BE2C (cell line): ENCODE measurements at regions not wholly inside any gene's neighbourhood (a gene's known extent, or its start where the extent isn't known, plus 50 kb on each side); places are given as distances from the start of the nearest gene placed in this dataset.

Source experiments
- DNase-seq: peaks from one replicate; pipeline ENCODE4 v3.0.0-alpha.2; 2020
- H3K27me3 ChIP-seq: fragments of 250-450 bp; sonication (Bioruptor Pico); 2 replicates; pipeline ENCODE4 v1.5.1; 2020; ENCODE audit warnings: mild to moderate bottlenecking
- H3K36me3 ChIP-seq: fragments of 250-450 bp; sonication (Bioruptor Pico); 2 replicates; pipeline ENCODE4 v1.5.1; 2020; ENCODE audit warnings: mild to moderate bottlenecking
- H3K4me1 ChIP-seq: fragments of 250-450 bp; sonication (Bioruptor Pico); 2 replicates; pipeline ENCODE4 v1.5.1; 2020
- H3K4me3 ChIP-seq: 2 replicates; pipeline ENCODE4 v1.5.1; 2011; ENCODE audit warnings: low read depth, low read length
- H3K9me3 ChIP-seq: fragments of 250-450 bp; sonication (Bioruptor Pico); 2 replicates; pipeline ENCODE4 v1.5.1; 2020
- CTCF ChIP-seq: IDR thresholded peaks from 2 replicates; pipeline ENCODE4 v1.5.1; 2012; ENCODE audit warnings: mild to moderate bottlenecking, low read depth, low read length

GRCh38 chr3:83765956-83766355 lies 1192.8 kb upstream of the CADM2 start:
- no peaks in the 10 kb centered on the region for H3K4me1 ChIP-seq
- H3K27me3 ChIP-seq, result no peaks in the 10 kb centered on the region
- no peaks in the 10 kb centered on the region for H3K36me3 ChIP-seq
- no peaks in the 10 kb centered on the region for H3K9me3 ChIP-seq
- DNase-seq, result no peak
- TF ChIP-seq CTCF, result no peak
- no peak overlapping the region for H3K4me3 ChIP-seq

DNA sequence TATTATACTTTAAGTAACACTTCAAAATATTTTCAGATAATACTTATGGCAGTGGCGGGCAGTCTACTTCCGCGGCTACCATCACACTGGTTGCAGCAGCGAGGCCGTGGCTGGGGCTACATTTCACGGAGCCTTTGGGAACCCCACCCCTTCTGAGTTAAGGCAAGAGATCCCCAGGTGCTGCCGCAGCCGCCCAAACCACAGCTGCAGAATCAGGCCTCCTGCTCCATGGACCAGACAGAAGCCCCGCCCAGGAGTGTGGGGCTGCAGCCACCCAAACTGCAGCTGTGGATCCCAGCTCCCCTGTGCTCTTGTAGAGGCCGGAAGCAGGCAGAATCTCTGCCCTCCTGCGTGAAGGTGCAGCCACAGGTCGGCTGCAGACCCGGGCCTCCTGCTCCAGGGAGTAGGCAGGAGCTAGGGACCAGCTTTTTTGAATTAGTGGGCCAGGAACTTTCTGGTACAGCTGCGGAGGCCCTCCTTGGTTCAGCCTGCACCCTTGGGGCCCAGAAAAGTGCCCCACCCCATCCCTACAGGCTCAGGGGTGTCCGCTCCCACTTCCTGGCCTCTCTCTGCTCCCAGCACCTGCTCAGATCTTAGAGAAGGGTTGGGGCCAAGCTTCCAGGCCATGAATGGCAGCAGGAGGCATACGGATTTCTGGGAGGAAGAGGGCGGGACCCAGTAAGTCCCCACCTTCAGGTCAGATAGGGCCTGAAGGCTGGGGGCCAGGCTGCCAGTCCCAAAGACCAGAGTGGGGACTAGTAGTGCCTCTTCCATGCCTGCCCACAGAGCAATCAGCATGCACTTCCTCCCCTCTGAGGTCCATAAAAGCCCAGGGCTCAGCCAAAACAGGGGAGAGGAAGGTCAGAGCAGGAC lies 1188.8 kb upstream of the CADM2 start:
- Histone ChIP-seq H3K36me3 (no peaks in the 10 kb centered on the region), H3K4me3 (no peak overlapping the region), H3K9me3 (no peaks in the 10 kb centered on the region), H3K4me1 (no peaks in the 10 kb centered on the region), H3K27me3 (no peaks in the 10 kb centered on the region)
- DNase-seq, result no peak
- TF ChIP-seq CTCF, result no peak

DNA sequence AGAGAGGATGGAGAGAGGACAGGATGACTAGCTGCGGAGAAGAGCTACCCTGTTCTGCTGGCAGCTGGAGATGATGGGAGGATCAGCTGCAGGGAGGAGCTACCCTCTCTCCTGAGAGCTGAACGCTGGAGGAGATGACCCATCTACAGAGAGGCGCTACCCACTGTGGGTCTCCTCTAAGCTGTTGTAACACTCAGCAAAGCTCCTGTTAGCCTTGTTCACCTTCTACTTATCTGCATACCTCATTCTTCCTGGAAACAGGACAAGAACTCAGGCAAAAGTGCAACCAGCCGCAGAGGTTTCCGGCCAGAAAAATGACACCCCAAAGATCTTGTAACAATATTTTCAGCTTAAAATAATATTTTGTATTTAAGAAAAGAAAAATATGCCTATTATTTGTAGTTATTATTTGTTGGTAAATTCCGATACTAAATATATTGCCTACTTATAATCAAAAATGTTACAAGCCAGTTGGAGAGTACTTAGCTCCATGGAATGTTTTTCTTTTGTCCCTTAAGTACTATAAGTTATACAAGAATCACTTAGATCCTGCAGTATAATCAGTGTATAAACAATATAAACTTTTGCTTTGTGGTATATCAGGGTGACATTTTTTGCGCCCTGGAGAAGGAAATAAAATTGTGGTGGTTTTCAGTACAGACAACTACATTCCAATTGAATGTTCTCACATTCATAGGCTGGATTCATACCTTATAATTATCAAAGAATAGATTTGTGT lies 1188.0 kb upstream of the CADM2 start:
- no peaks in the 10 kb centered on the region for H3K4me1 ChIP-seq
- no peak overlapping the region for H3K4me3 ChIP-seq
- H3K9me3 ChIP-seq, result no peaks in the 10 kb centered on the region
- TF ChIP-seq CTCF, result no peak
- no peaks in the 10 kb centered on the region for H3K36me3 ChIP-seq
- no peak for DNase-seq
- H3K27me3 ChIP-seq, result no peaks in the 10 kb centered on the region

DNA sequence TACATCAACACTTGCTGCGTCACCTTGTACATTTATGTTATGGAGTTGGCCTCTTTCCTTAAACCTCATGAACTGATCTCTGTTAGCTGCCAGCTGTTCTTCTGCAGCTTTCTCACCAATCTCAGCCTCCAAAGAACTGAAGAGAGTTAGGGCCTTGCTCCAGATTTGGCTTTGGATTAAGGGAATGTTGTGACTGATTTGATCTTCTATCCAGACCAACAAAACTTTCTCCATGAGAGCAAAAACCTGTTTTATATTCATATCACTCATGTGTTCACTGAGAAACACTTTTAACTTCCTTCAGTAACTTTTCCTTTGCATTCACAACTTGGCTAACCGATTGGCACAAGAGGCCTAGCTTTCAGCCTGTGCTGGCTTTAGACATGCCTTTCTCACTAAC lies 1156.0 kb upstream of the CADM2 start:
- no peaks in the 10 kb centered on the region for H3K9me3 ChIP-seq
- no peak for DNase-seq
- H3K27me3 ChIP-seq, result no peaks in the 10 kb centered on the region
- H3K4me1 ChIP-seq, result no peaks in the 10 kb centered on the region; the same call in 1 of the 2 replicates
- no peak for TF ChIP-seq CTCF
- no peaks in the 10 kb centered on the region for H3K36me3 ChIP-seq
- H3K4me3 ChIP-seq, result no peak overlapping the region

GRCh38 chr3:83807511-83807910 lies 1151.3 kb upstream of the CADM2 start:
- Histone ChIP-seq H3K4me1 (no peaks in the 10 kb centered on the region; the same call in 1 of the 2 replicates), H3K9me3 (no peaks in the 10 kb centered on the region), H3K27me3 (no peaks in the 10 kb centered on the region), H3K36me3 (no peaks in the 10 kb centered on the region), H3K4me3 (no peak overlapping the region)
- DNase-seq, result peak; percentile 15
- TF ChIP-seq CTCF, result no peak

DNA sequence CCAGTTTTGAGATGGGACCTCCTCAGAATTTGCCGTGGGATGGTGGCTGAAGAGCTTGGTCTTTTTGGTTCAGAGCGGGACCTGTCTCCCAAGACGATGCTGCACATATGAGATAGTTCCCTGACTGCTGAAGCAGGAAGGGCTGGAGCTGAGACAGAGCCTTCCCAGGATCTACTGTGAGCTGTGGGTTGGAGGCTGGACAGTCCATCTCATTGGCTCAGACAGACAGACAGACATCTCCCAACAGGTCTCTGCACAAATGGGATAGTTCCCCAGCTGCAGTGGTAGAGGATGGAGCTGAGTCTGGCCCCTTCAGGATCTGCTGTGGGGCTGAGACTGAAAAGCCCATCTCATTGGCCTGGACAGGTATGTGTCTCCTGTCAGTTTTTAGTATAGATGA lies 1145.6 kb upstream of the CADM2 start:
- H3K4me3 ChIP-seq, result no peak overlapping the region
- DNase-seq, result no peak
- no peaks in the 10 kb centered on the region for H3K36me3 ChIP-seq
- no peaks in the 10 kb centered on the region for H3K9me3 ChIP-seq
- H3K27me3 ChIP-seq, result no peaks in the 10 kb centered on the region
- no peak for TF ChIP-seq CTCF
- no peaks in the 10 kb centered on the region for H3K4me1 ChIP-seq
